H7 (cell line): ENCODE measurements at regions not wholly inside any gene's neighbourhood (a gene's known extent, or its start where the extent isn't known, plus 50 kb on each side); places are given as distances from the start of the nearest gene placed in this dataset.

ENCODE experiments used
- DNase-seq: peaks from one replicate; pipeline ENCODE4 v3.0.0; 2012
- H3K27me3 ChIP-seq: 2 replicates; pipeline ENCODE4 v1.6.0; 2011; ENCODE audit warnings: mild to moderate bottlenecking, low read length; ENCODE audit not compliant: control insufficient read depth, insufficient read depth
- H3K36me3 ChIP-seq: replicated peaks from 2 replicates; pipeline ENCODE4 v1.5.1; 2011; ENCODE audit warnings: low read length; ENCODE audit not compliant: control insufficient read depth, insufficient read depth
- H3K4me3 ChIP-seq: 2 replicates; pipeline ENCODE4 v1.5.1; 2011; ENCODE audit warnings: low read depth, mild to moderate bottlenecking, control low read depth, low read length, moderate library complexity; ENCODE audit not compliant: insufficient read depth

GRCh38 chr4:29467044-29467717, 1253.0 kb upstream of the PCDH7 start:
- DNase-seq: no peak
- Histone ChIP-seq H3K4me3 (no peak overlapping the region), H3K36me3 (no peaks in the 10 kb centered on the region), H3K27me3 (no peaks in the 10 kb centered on the region)
